ENCODE measurements at regions not wholly inside any gene's neighbourhood (a gene's known extent, or its start where the extent isn't known, plus 50 kb on each side); places are given as distances from the start of the nearest gene placed in this dataset.

- TF ChIP-seq, protein P1, sequence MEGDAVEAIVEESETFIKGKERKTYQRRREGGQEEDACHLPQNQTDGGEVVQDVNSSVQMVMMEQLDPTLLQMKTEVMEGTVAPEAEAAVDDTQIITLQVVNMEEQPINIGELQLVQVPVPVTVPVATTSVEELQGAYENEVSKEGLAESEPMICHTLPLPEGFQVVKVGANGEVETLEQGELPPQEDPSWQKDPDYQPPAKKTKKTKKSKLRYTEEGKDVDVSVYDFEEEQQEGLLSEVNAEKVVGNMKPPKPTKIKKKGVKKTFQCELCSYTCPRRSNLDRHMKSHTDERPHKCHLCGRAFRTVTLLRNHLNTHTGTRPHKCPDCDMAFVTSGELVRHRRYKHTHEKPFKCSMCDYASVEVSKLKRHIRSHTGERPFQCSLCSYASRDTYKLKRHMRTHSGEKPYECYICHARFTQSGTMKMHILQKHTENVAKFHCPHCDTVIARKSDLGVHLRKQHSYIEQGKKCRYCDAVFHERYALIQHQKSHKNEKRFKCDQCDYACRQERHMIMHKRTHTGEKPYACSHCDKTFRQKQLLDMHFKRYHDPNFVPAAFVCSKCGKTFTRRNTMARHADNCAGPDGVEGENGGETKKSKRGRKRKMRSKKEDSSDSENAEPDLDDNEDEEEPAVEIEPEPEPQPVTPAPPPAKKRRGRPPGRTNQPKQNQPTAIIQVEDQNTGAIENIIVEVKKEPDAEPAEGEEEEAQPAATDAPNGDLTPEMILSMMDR (IDR thresholded peaks at IDR 0.05; ENCODE audit: extremely low read depth in 1 of 2, insufficient read depth in 1 of 2, low read depth in 1 of 2, low read length in 2 of 2), result no peak
- TF ChIP-seq EZH2 (IDR thresholded peaks at IDR 0.05; ENCODE audit: borderline replicate concordance, low read depth, low read length, severe bottlenecking) (no peak), POLR2A (IDR thresholded peaks at IDR 0.05; ENCODE audit: low read depth, low read length) (no peak), MAX (IDR thresholded peaks at IDR 0.05; ENCODE audit: insufficient read depth, insufficient read length) (no peak), POLR2AphosphoS5 (IDR thresholded peaks at IDR 0.05; ENCODE audit: insufficient read depth, low read depth, low read length) (no peak), JUN (IDR thresholded peaks at IDR 0.05; ENCODE audit: borderline replicate concordance, insufficient read depth, insufficient read length, low read depth) (no peak), FOS (IDR thresholded peaks at IDR 0.05; ENCODE audit: borderline replicate concordance, insufficient read depth, low read length) (no peak), MYC (IDR thresholded peaks at IDR 0.05; ENCODE audit: low read depth, low read length) (no peak), GATA2 (IDR thresholded peaks at IDR 0.05; ENCODE audit: insufficient read depth, insufficient read length, low read depth, low read length) (no peak)
These were observed 759.4 kb downstream of the SORCS1 start for GRCh38 chr10:106405141-106405540.

All from endothelial cell of umbilical vein (primary cell).